ENCODE measurements at regions not wholly inside any gene's neighbourhood (a gene's known extent, or its start where the extent isn't known, plus 50 kb on each side); places are given as distances from the start of the nearest gene placed in this dataset.

- TF ChIP-seq CTCF (IDR thresholded peaks at IDR 0.05) (no peak), ZFX (IDR thresholded peaks at IDR 0.05; ENCODE audit: borderline replicate concordance) (no peak)
These were observed 676.9 kb downstream of the HACE1 start for GRCh38 chr6:104182811-104183210.

Data from 22Rv1 (cell line).